ENCODE measurements at regions not wholly inside any gene's neighbourhood (a gene's known extent, or its start where the extent isn't known, plus 50 kb on each side); places are given as distances from the start of the nearest gene placed in this dataset.

GRCh38 chr16:85422632-85423550 is 190.2 kb upstream of the GSE1 start:
- DNase-seq (ENCODE audit: low spot score) (peak; percentile 52), ATAC-seq (no peak)
- intact Hi-C loops (cut with DNase I): loop anchor here (10.0 kb wide), 1 partner anchor 182 kb away; no protein-coding TSS in a partner anchor

- DNase-seq (ENCODE audit: low spot score): peak; percentile 42
- intact Hi-C loops (cut with DNase I): loop anchor here (10.0 kb wide), 1 partner anchor 181 kb away; no protein-coding TSS in a partner anchor
- ATAC-seq: no peak
Measured at GRCh38 chr16:85423631-85424030, 189.5 kb upstream of the GSE1 start.

- no peak for ATAC-seq
- intact Hi-C loops (cut with DNase I): loop anchor here (5.0 to 10.0 kb wide), 2 partner anchors 122 to 180 kb away; no protein-coding TSS in a partner anchor
- peak; percentile 49 for DNase-seq (ENCODE audit: low spot score)
Measured at GRCh38 chr16:85424260-85425073, 188.7 kb upstream of the GSE1 start.

- DNase-seq (ENCODE audit: low spot score): peak; percentile 46
- intact Hi-C loops (cut with DNase I): loop anchor here (5.0 to 10.0 kb wide), 2 partner anchors 123 to 180 kb away; no protein-coding TSS in a partner anchor
- ATAC-seq: no peak
Measured at GRCh38 chr16:85425074-85425662, 188.0 kb upstream of the GSE1 start.

GRCh38 chr16:85426806-85427205 is 186.3 kb upstream of the GSE1 start:
- DNase-seq (ENCODE audit: low spot score) (peak; percentile 44), ATAC-seq (no peak)
- intact Hi-C loops (cut with DNase I): loop anchor here (5.0 to 10.0 kb wide), 2 partner anchors 125 to 178 kb away; no protein-coding TSS in a partner anchor

- ATAC-seq: peak; percentile 64
- peak; percentile 67 for DNase-seq (ENCODE audit: low spot score)
- intact Hi-C loops (cut with DNase I): loop anchor here (5.0 to 10.0 kb wide), 2 partner anchors 126 to 176 kb away; no protein-coding TSS in a partner anchor
Measured at GRCh38 chr16:85428168-85428898, 184.8 kb upstream of the GSE1 start.

GRCh38 chr16:85428899-85429775 is 184.0 kb upstream of the GSE1 start:
- intact Hi-C loops (cut with DNase I): loop anchor here (5.0 to 10.0 kb wide), 2 partner anchors 127 to 176 kb away; no protein-coding TSS in a partner anchor
- DNase-seq (ENCODE audit: low spot score) (peak; percentile 56), ATAC-seq (no peak)

GRCh38 chr16:85429776-85430522 is 183.2 kb upstream of the GSE1 start:
- intact Hi-C loops (cut with DNase I): loop anchor here (5.0 to 10.0 kb wide), 2 partner anchors 128 to 175 kb away; no protein-coding TSS in a partner anchor
- DNase-seq (ENCODE audit: low spot score) (peak; percentile 35), ATAC-seq (no peak)

- peak; percentile 53 for DNase-seq (ENCODE audit: low spot score)
- intact Hi-C loops (cut with DNase I): no loop called here
- ATAC-seq: no peak
Measured at GRCh38 chr16:85430523-85431421, 182.3 kb upstream of the GSE1 start.

GRCh38 chr16:85431431-85432124 is 181.5 kb upstream of the GSE1 start:
- DNase-seq (ENCODE audit: low spot score): no peak
- no peak for ATAC-seq
- intact Hi-C loops (cut with DNase I): no loop called here

GRCh38 chr16:85432606-85433005 is 180.5 kb upstream of the GSE1 start:
- DNase-seq (ENCODE audit: low spot score) (no peak), ATAC-seq (no peak)
- intact Hi-C loops (cut with DNase I): no loop called here

GRCh38 chr16:85433477-85433876 is 179.6 kb upstream of the GSE1 start:
- ATAC-seq: no peak
- intact Hi-C loops (cut with DNase I): no loop called here
- no peak for DNase-seq (ENCODE audit: low spot score)

- intact Hi-C loops (cut with DNase I): no loop called here
- DNase-seq (ENCODE audit: low spot score): no peak
- no peak for ATAC-seq
Measured at GRCh38 chr16:85435286-85435685, 177.8 kb upstream of the GSE1 start.

GRCh38 chr16:85435700-85436099 is 177.4 kb upstream of the GSE1 start:
- ATAC-seq: no peak
- intact Hi-C loops (cut with DNase I): no loop called here

GRCh38 chr16:85436207-85436606 is 176.9 kb upstream of the GSE1 start:
- intact Hi-C loops (cut with DNase I): no loop called here
- ATAC-seq (peak; percentile 48), DNase-seq (ENCODE audit: low spot score) (no peak)

More at GRCh38 chr16:85435700-85436099, 177.4 kb upstream of the GSE1 start:
- DNase-seq (ENCODE audit: low spot score): no peak
